ENCODE measurements at regions not wholly inside any gene's neighbourhood (a gene's known extent, or its start where the extent isn't known, plus 50 kb on each side); places are given as distances from the start of the nearest gene placed in this dataset.

GRCh38 chr2:12397854-12398253 lies 318.9 kb upstream of the TRIB2 start:
- no peak overlapping the region for H3K27ac ChIP-seq
- TF ChIP-seq ZFX (IDR thresholded peaks at IDR 0.05; ENCODE audit: borderline replicate concordance) (no peak), CTCF (IDR thresholded peaks at IDR 0.05) (no peak)

- H3K27ac ChIP-seq = no peak overlapping the region
- TF ChIP-seq CTCF (IDR thresholded peaks at IDR 0.05) = no peak
- no peak for TF ChIP-seq ZFX (IDR thresholded peaks at IDR 0.05; ENCODE audit: borderline replicate concordance)
Measured at GRCh38 chr2:12399240-12399639, 317.5 kb upstream of the TRIB2 start.

GRCh38 chr2:12400543-12400942 lies 316.2 kb upstream of the TRIB2 start:
- H3K27ac ChIP-seq = no peak overlapping the region
- TF ChIP-seq ZFX (IDR thresholded peaks at IDR 0.05; ENCODE audit: borderline replicate concordance) (no peak), CTCF (IDR thresholded peaks at IDR 0.05) (no peak)

- no peak overlapping the region for H3K27ac ChIP-seq
- no peak for TF ChIP-seq ZFX (IDR thresholded peaks at IDR 0.05; ENCODE audit: borderline replicate concordance)
- TF ChIP-seq CTCF (IDR thresholded peaks at IDR 0.05) = no peak
Measured at GRCh38 chr2:12402440-12403139, 314.1 kb upstream of the TRIB2 start.

- no peak overlapping the region for H3K27ac ChIP-seq
- TF ChIP-seq CTCF (IDR thresholded peaks at IDR 0.05) = no peak
- TF ChIP-seq ZFX (IDR thresholded peaks at IDR 0.05; ENCODE audit: borderline replicate concordance) = no peak
Measured at GRCh38 chr2:12404497-12404896, 312.2 kb upstream of the TRIB2 start.

- no peak overlapping the region for H3K27ac ChIP-seq
- TF ChIP-seq CTCF (IDR thresholded peaks at IDR 0.05) (no peak), ZFX (IDR thresholded peaks at IDR 0.05; ENCODE audit: borderline replicate concordance) (no peak)
Measured at GRCh38 chr2:12407160-12407559, 309.6 kb upstream of the TRIB2 start.

GRCh38 chr2:12412898-12413305 lies 303.8 kb upstream of the TRIB2 start:
- no peak overlapping the region for H3K27ac ChIP-seq
- no peak for TF ChIP-seq CTCF (IDR thresholded peaks at IDR 0.05)
- TF ChIP-seq ZFX (IDR thresholded peaks at IDR 0.05; ENCODE audit: borderline replicate concordance) = no peak

Data from 22Rv1 (cell line).